ENCODE measurements at regions not wholly inside any gene's neighbourhood (a gene's known extent, or its start where the extent isn't known, plus 50 kb on each side); places are given as distances from the start of the nearest gene placed in this dataset.

GRCh38 chr20:48335308-48336050 is 492.3 kb downstream of the PREX1 start:
- no peak overlapping the region for H3K4me3 ChIP-seq
- TF ChIP-seq CTCF (IDR thresholded peaks at IDR 0.05) = no peak
- DNase-seq (ENCODE audit: low spot score in 2 of 2) = no peak
- no peaks in the 10 kb centered on the region for H3K9me3 ChIP-seq
- no peaks in the 10 kb centered on the region for H3K36me3 ChIP-seq
- peaks cover 0 to 3% of the 10 kb centered on the region in 2 donors for H3K4me1 ChIP-seq
- intact Hi-C loops (cut with DNase I) = no loop called here
- no peak overlapping the region for H3K27ac ChIP-seq
- no peaks in the 10 kb centered on the region for H3K27me3 ChIP-seq

GRCh38 chr20:48333707-48334106 is 494.1 kb downstream of the PREX1 start:
- no peak for TF ChIP-seq CTCF (IDR thresholded peaks at IDR 0.05)
- H3K36me3 ChIP-seq = no peaks in the 10 kb centered on the region
- no peaks in the 10 kb centered on the region for H3K4me1 ChIP-seq
- H3K9me3 ChIP-seq = no peaks in the 10 kb centered on the region
- no peak overlapping the region for H3K4me3 ChIP-seq
- H3K27ac ChIP-seq = no peak overlapping the region
- intact Hi-C loops (cut with DNase I) = no loop called here
- no peak for DNase-seq (ENCODE audit: low spot score in 2 of 2)
- no peaks in the 10 kb centered on the region for H3K27me3 ChIP-seq

GRCh38 chr20:48332555-48332954 is 495.2 kb downstream of the PREX1 start:
- intact Hi-C loops (cut with DNase I) = no loop called here
- Histone ChIP-seq H3K27ac (no peak overlapping the region), H3K4me1 (no peaks in the 10 kb centered on the region)

GRCh38 chr20:48331518-48332286 is 496.1 kb downstream of the PREX1 start:
- intact Hi-C loops (cut with DNase I) = no loop called here
- no peak for TF ChIP-seq CTCF (IDR thresholded peaks at IDR 0.05)
- no peak overlapping the region for H3K4me3 ChIP-seq
- H3K4me1 ChIP-seq = no peaks in the 10 kb centered on the region
- DNase-seq (ENCODE audit: low spot score in 2 of 2) = no peak
- H3K27me3 ChIP-seq = no peaks in the 10 kb centered on the region
- H3K36me3 ChIP-seq = no peaks in the 10 kb centered on the region
- H3K27ac ChIP-seq = no peak overlapping the region
- H3K9me3 ChIP-seq = no peaks in the 10 kb centered on the region

More at GRCh38 chr20:48332555-48332954, 495.2 kb downstream of the PREX1 start:
- no peak for DNase-seq (ENCODE audit: low spot score in 2 of 2)
- TF ChIP-seq CTCF (IDR thresholded peaks at IDR 0.05) = no peak
- Histone ChIP-seq H3K27me3 (no peaks in the 10 kb centered on the region), H3K9me3 (no peaks in the 10 kb centered on the region), H3K4me3 (no peak overlapping the region), H3K36me3 (no peaks in the 10 kb centered on the region)

GRCh38 chr20:48329676-48330664 is 497.8 kb downstream of the PREX1 start:
- Histone ChIP-seq H3K27me3 (no peaks in the 10 kb centered on the region), H3K36me3 (no peaks in the 10 kb centered on the region), H3K4me1 (no peaks in the 10 kb centered on the region), H3K4me3 (no peak overlapping the region), H3K27ac (no peak overlapping the region), H3K9me3 (no peaks in the 10 kb centered on the region)
- no peak for TF ChIP-seq CTCF (IDR thresholded peaks at IDR 0.05)
- intact Hi-C loops (cut with DNase I) = no loop called here
- no peak for DNase-seq (ENCODE audit: low spot score in 2 of 2)

All from ascending aorta (tissue), 2 donors.